ENCODE measurements at regions not wholly inside any gene's neighbourhood (a gene's known extent, or its start where the extent isn't known, plus 50 kb on each side); places are given as distances from the start of the nearest gene placed in this dataset.

GRCh38 chr1:110262846-110263631 is 52.9 kb downstream of the KCNC4 start (continued):
- TF ChIP-seq C11orf30 (IDR thresholded peaks at IDR 0.05; ENCODE audit: low read depth) (no peak), RUNX1 (IDR thresholded peaks at IDR 0.05; ENCODE audit: low read depth) (no peak), ZBTB17 (CRISPR knock-in tag; IDR thresholded peaks at IDR 0.05) (no peak), U2AF2 (optimal IDR thresholded peaks at IDR 0.05; ENCODE audit: low read depth, low read length) (no peak), MXI1 (IDR thresholded peaks at IDR 0.05; ENCODE audit: low read depth, low read length) (no peak), ZNF76 (CRISPR knock-in tag; IDR thresholded peaks at IDR 0.05; ENCODE audit: borderline replicate concordance) (no peak), DPF2 (IDR thresholded peaks at IDR 0.05) (0 out of 2 replicates have a peak, but pooled peaks have one; percentile 21), ERF (CRISPR knock-in tag; IDR thresholded peaks at IDR 0.05) (no peak), ZBTB8A (IDR thresholded peaks at IDR 0.05; ENCODE audit: partially characterized antibody) (no peak), SMARCE1 (IDR thresholded peaks at IDR 0.05) (no peak), TCF3 (CRISPR knock-in tag; IDR thresholded peaks at IDR 0.05) (peak; percentile 68)
- TF ChIP-seq, protein P1, sequence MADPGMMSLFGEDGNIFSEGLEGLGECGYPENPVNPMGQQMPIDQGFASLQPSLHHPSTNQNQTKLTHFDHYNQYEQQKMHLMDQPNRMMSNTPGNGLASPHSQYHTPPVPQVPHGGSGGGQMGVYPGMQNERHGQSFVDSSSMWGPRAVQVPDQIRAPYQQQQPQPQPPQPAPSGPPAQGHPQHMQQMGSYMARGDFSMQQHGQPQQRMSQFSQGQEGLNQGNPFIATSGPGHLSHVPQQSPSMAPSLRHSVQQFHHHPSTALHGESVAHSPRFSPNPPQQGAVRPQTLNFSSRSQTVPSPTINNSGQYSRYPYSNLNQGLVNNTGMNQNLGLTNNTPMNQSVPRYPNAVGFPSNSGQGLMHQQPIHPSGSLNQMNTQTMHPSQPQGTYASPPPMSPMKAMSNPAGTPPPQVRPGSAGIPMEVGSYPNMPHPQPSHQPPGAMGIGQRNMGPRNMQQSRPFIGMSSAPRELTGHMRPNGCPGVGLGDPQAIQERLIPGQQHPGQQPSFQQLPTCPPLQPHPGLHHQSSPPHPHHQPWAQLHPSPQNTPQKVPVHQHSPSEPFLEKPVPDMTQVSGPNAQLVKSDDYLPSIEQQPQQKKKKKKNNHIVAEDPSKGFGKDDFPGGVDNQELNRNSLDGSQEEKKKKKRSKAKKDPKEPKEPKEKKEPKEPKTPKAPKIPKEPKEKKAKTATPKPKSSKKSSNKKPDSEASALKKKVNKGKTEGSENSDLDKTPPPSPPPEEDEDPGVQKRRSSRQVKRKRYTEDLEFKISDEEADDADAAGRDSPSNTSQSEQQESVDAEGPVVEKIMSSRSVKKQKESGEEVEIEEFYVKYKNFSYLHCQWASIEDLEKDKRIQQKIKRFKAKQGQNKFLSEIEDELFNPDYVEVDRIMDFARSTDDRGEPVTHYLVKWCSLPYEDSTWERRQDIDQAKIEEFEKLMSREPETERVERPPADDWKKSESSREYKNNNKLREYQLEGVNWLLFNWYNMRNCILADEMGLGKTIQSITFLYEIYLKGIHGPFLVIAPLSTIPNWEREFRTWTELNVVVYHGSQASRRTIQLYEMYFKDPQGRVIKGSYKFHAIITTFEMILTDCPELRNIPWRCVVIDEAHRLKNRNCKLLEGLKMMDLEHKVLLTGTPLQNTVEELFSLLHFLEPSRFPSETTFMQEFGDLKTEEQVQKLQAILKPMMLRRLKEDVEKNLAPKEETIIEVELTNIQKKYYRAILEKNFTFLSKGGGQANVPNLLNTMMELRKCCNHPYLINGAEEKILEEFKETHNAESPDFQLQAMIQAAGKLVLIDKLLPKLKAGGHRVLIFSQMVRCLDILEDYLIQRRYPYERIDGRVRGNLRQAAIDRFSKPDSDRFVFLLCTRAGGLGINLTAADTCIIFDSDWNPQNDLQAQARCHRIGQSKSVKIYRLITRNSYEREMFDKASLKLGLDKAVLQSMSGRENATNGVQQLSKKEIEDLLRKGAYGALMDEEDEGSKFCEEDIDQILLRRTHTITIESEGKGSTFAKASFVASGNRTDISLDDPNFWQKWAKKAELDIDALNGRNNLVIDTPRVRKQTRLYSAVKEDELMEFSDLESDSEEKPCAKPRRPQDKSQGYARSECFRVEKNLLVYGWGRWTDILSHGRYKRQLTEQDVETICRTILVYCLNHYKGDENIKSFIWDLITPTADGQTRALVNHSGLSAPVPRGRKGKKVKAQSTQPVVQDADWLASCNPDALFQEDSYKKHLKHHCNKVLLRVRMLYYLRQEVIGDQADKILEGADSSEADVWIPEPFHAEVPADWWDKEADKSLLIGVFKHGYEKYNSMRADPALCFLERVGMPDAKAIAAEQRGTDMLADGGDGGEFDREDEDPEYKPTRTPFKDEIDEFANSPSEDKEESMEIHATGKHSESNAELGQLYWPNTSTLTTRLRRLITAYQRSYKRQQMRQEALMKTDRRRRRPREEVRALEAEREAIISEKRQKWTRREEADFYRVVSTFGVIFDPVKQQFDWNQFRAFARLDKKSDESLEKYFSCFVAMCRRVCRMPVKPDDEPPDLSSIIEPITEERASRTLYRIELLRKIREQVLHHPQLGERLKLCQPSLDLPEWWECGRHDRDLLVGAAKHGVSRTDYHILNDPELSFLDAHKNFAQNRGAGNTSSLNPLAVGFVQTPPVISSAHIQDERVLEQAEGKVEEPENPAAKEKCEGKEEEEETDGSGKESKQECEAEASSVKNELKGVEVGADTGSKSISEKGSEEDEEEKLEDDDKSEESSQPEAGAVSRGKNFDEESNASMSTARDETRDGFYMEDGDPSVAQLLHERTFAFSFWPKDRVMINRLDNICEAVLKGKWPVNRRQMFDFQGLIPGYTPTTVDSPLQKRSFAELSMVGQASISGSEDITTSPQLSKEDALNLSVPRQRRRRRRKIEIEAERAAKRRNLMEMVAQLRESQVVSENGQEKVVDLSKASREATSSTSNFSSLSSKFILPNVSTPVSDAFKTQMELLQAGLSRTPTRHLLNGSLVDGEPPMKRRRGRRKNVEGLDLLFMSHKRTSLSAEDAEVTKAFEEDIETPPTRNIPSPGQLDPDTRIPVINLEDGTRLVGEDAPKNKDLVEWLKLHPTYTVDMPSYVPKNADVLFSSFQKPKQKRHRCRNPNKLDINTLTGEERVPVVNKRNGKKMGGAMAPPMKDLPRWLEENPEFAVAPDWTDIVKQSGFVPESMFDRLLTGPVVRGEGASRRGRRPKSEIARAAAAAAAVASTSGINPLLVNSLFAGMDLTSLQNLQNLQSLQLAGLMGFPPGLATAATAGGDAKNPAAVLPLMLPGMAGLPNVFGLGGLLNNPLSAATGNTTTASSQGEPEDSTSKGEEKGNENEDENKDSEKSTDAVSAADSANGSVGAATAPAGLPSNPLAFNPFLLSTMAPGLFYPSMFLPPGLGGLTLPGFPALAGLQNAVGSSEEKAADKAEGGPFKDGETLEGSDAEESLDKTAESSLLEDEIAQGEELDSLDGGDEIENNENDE (IDR thresholded peaks at IDR 0.05; ENCODE audit: low read depth, low read length), result no peak

Data from K562 (cell line).